GM23338 (cell line): ENCODE measurements at regions not wholly inside any gene's neighbourhood (a gene's known extent, or its start where the extent isn't known, plus 50 kb on each side); places are given as distances from the start of the nearest gene placed in this dataset.

ENCODE experiments used
- ATAC-seq: fragments of 200-7000 bp; cut with Tn5 transposase; 3 replicates; pipeline ENCODE4 v1.9.1; 2020
- DNase-seq: peaks from one replicate; pipeline ENCODE4 v3.0.0-alpha.2; 2015; ENCODE audit warnings: low spot score
- H2AFZ ChIP-seq: fragments of 200-600 bp; sonication (generic); 2 replicates; pipeline ENCODE4 v1.8.0; 2016; ENCODE audit warnings: antibody characterized with exemption, mild to moderate bottlenecking, moderate library complexity
- H3F3A ChIP-seq: fragments of 200-600 bp; sonication (generic); replicated peaks from 2 replicates; pipeline ENCODE4 v1.8.0; 2017; ENCODE audit warnings: antibody characterized with exemption, mixed run types, low read depth
- H3K27ac ChIP-seq: fragments of 200-600 bp; sonication (generic); 2 replicates; pipeline ENCODE4 v1.6.1; 2016; ENCODE audit warnings: low read depth
- H3K27me3 ChIP-seq: fragments of 200-600 bp; sonication (generic); 2 replicates; pipeline ENCODE4 v1.8.0; 2016; ENCODE audit warnings: mild to moderate bottlenecking, mixed run types, moderate library complexity; ENCODE audit not compliant: insufficient read depth
- H3K36me3 ChIP-seq: fragments of 200-600 bp; sonication (generic); 2 replicates; pipeline ENCODE4 v1.8.0; 2016; ENCODE audit warnings: mild to moderate bottlenecking; ENCODE audit not compliant: insufficient read depth
- H3K4me1 ChIP-seq: fragments of 200-600 bp; sonication (generic); 2 replicates; pipeline ENCODE4 v1.8.0; 2016; ENCODE audit warnings: mild to moderate bottlenecking, moderate library complexity; ENCODE audit not compliant: insufficient read depth
- H3K4me2 ChIP-seq: fragments of 200-600 bp; sonication (generic); 2 replicates; pipeline ENCODE4 v1.7.1; 2017; ENCODE audit warnings: mixed run types
- H3K4me3 ChIP-seq: fragments of 200-600 bp; sonication (generic); 2 replicates; pipeline ENCODE4 v1.6.1; 2016; ENCODE audit warnings: mixed run types
- H3K79me2 ChIP-seq: fragments of 200-600 bp; sonication (generic); replicated peaks from 2 replicates; pipeline ENCODE4 v1.8.0; 2017; ENCODE audit warnings: mild to moderate bottlenecking; ENCODE audit not compliant: insufficient read depth
- H3K9me2 ChIP-seq: fragments of 200-600 bp; sonication (generic); 2 replicates; pipeline ENCODE4 v1.8.0; 2017; ENCODE audit not compliant: insufficient read depth
- H4K20me1 ChIP-seq: fragments of 200-600 bp; sonication (generic); replicated peaks from 2 replicates; pipeline ENCODE4 v1.8.0; 2017; ENCODE audit warnings: mild to moderate bottlenecking; ENCODE audit not compliant: insufficient read depth
- H3K27ac Mint-ChIP-seq: 2 replicates; pipeline ENCODE4 v1.8.0; 2020; ENCODE audit warnings: inconsistent platforms, mild to moderate bottlenecking, moderate library complexity, mixed read lengths
- H3K27me3 Mint-ChIP-seq: 3 replicates; pipeline ENCODE4 v1.8.0; 2022; ENCODE audit warnings: low read depth, mild to moderate bottlenecking, moderate library complexity, mixed read lengths, inconsistent platforms; ENCODE audit not compliant: insufficient read depth, poor library complexity
- H3K36me3 Mint-ChIP-seq: 3 replicates; pipeline ENCODE4 v1.8.0; 2021; ENCODE audit warnings: low read depth, mild to moderate bottlenecking, inconsistent platforms, moderate library complexity, mixed read lengths
- H3K4me1 Mint-ChIP-seq: 3 replicates; pipeline ENCODE4 v1.8.0; 2020; ENCODE audit warnings: mild to moderate bottlenecking, inconsistent platforms, mixed read lengths
- H3K4me3 Mint-ChIP-seq: 3 replicates; pipeline ENCODE4 v1.8.0; 2021; ENCODE audit warnings: moderate library complexity, mild to moderate bottlenecking, inconsistent platforms, mixed read lengths
- H3K9me3 Mint-ChIP-seq: 3 replicates; pipeline ENCODE4 v1.8.0; 2020; ENCODE audit warnings: moderate library complexity, mild to moderate bottlenecking, inconsistent platforms, mixed read lengths
- CREB1 ChIP-seq: fragments of 250-450 bp; sonication (Bioruptor Pico); IDR thresholded peaks from 2 replicates; pipeline ENCODE4 v1.5.0; 2020; ENCODE audit warnings: low read depth, mild to moderate bottlenecking, moderate library complexity
- JUNB ChIP-seq: IDR thresholded peaks from one replicate; pipeline ENCODE4 v1.6.1; 2016; ENCODE audit warnings: antibody characterized with exemption; ENCODE audit not compliant: unreplicated experiment
- NANOG ChIP-seq: IDR thresholded peaks from 2 replicates; pipeline ENCODE4 v1.6.1; 2016; ENCODE audit warnings: antibody characterized with exemption, borderline replicate concordance
- ZNF114 ChIP-seq: fragments of 250-450 bp; sonication (Bioruptor Pico); IDR thresholded peaks from 2 replicates; pipeline ENCODE4 v1.5.0; 2020; ENCODE audit warnings: mild to moderate bottlenecking, moderate library complexity
- ZNF331 ChIP-seq: fragments of 250-450 bp; sonication (Bioruptor Pico); IDR thresholded peaks from 2 replicates; pipeline ENCODE4 v1.5.0; 2020; ENCODE audit warnings: low read depth, mild to moderate bottlenecking, moderate library complexity
- TF ChIP-seq, protein P1 (sequence below): fragments of 250-450 bp; sonication (Bioruptor Pico); IDR thresholded peaks from 2 replicates; pipeline ENCODE4 v1.5.0; 2020; ENCODE audit warnings: mild to moderate bottlenecking, moderate library complexity
- TF ChIP-seq, protein P2 (sequence below): IDR thresholded peaks from 2 replicates; pipeline ENCODE4 v1.6.1; 2016; ENCODE audit warnings: antibody characterized with exemption

DNA sequence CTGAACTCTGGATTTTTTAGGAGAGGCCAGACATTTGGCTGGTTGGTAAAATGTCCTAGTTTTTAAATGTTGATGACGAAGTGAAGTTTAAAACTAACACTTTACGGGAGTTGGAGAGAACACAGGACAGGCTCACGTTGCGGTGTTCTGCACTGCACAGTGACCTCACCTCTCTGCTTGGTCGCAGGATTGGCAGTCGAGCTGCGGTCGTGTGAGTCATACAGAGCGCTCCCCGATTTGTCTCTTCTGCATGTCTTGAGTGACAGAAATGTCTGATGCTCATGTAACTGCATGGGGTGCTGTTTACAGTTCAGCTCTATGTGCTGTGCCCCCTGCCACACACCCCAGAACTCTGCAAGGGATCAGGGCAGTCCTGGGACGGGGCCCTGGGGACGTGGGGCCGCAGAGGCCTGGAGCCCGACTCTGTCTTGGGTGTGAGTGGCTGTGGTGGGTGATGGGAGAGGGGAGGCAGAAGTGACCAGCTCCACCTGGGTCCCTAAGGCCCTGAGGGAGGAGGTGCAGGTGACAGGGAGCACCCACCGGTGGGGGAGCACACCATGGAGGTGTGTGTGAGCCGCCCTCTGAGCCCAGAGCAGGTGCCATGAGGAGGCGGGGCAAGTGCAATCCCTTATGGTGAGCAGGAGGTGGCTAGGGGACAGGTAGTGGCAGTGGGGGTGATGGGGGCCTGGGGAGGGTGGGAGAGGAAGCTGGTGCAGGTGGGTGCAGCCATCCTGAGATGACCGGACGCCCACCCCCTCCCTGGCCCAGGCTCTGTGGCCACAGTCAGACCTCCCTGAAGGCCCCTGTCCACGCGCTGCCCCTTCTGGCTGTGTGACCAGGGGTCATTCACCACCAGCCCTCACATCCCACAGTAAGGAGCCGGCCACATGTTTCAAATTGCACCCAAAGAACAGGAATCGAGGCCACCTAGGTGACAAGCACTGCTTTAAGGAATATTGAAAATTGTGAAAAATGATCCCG, 77.9 kb upstream of the ADRA2C start (continued):
- TF ChIP-seq, protein P1, sequence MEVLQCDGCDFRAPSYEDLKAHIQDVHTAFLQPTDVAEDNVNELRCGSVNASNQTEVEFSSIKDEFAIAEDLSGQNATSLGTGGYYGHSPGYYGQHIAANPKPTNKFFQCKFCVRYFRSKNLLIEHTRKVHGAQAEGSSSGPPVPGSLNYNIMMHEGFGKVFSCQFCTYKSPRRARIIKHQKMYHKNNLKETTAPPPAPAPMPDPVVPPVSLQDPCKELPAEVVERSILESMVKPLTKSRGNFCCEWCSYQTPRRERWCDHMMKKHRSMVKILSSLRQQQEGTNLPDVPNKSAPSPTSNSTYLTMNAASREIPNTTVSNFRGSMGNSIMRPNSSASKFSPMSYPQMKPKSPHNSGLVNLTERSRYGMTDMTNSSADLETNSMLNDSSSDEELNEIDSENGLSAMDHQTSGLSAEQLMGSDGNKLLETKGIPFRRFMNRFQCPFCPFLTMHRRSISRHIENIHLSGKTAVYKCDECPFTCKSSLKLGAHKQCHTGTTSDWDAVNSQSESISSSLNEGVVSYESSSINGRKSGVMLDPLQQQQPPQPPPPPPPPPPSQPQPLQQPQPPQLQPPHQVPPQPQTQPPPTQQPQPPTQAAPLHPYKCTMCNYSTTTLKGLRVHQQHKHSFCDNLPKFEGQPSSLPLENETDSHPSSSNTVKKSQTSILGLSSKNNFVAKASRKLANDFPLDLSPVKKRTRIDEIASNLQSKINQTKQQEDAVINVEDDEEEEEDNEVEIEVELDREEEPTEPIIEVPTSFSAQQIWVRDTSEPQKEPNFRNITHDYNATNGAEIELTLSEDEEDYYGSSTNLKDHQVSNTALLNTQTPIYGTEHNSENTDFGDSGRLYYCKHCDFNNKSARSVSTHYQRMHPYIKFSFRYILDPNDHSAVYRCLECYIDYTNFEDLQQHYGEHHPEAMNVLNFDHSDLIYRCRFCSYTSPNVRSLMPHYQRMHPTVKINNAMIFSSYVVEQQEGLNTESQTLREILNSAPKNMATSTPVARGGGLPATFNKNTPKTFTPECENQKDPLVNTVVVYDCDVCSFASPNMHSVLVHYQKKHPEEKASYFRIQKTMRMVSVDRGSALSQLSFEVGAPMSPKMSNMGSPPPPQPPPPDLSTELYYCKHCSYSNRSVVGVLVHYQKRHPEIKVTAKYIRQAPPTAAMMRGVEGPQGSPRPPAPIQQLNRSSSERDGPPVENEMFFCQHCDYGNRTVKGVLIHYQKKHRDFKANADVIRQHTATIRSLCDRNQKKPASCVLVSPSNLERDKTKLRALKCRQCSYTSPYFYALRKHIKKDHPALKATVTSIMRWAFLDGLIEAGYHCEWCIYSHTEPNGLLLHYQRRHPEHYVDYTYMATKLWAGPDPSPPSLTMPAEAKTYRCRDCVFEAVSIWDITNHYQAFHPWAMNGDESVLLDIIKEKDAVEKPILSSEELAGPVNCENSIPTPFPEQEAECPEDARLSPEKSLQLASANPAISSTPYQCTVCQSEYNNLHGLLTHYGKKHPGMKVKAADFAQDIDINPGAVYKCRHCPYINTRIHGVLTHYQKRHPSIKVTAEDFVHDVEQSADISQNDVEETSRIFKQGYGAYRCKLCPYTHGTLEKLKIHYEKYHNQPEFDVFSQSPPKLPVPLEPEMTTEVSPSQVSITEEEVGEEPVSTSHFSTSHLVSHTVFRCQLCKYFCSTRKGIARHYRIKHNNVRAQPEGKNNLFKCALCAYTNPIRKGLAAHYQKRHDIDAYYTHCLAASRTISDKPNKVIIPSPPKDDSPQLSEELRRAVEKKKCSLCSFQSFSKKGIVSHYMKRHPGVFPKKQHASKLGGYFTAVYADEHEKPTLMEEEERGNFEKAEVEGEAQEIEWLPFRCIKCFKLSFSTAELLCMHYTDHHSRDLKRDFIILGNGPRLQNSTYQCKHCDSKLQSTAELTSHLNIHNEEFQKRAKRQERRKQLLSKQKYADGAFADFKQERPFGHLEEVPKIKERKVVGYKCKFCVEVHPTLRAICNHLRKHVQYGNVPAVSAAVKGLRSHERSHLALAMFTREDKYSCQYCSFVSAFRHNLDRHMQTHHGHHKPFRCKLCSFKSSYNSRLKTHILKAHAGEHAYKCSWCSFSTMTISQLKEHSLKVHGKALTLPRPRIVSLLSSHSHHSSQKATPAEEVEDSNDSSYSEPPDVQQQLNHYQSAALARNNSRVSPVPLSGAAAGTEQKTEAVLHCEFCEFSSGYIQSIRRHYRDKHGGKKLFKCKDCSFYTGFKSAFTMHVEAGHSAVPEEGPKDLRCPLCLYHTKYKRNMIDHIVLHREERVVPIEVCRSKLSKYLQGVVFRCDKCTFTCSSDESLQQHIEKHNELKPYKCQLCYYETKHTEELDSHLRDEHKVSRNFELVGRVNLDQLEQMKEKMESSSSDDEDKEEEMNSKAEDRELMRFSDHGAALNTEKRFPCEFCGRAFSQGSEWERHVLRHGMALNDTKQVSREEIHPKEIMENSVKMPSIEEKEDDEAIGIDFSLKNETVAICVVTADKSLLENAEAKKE (CRISPR knock-in tag), result no peak
- no peak for TF ChIP-seq JUNB
- no peak for TF ChIP-seq CREB1
- TF ChIP-seq NANOG, result no peak
- TF ChIP-seq, protein P2, sequence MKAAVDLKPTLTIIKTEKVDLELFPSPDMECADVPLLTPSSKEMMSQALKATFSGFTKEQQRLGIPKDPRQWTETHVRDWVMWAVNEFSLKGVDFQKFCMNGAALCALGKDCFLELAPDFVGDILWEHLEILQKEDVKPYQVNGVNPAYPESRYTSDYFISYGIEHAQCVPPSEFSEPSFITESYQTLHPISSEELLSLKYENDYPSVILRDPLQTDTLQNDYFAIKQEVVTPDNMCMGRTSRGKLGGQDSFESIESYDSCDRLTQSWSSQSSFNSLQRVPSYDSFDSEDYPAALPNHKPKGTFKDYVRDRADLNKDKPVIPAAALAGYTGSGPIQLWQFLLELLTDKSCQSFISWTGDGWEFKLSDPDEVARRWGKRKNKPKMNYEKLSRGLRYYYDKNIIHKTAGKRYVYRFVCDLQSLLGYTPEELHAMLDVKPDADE, result no peak
- no peak for TF ChIP-seq ZNF114 (CRISPR knock-in tag)
- TF ChIP-seq ZNF331 (CRISPR knock-in tag), result no peak

DNA sequence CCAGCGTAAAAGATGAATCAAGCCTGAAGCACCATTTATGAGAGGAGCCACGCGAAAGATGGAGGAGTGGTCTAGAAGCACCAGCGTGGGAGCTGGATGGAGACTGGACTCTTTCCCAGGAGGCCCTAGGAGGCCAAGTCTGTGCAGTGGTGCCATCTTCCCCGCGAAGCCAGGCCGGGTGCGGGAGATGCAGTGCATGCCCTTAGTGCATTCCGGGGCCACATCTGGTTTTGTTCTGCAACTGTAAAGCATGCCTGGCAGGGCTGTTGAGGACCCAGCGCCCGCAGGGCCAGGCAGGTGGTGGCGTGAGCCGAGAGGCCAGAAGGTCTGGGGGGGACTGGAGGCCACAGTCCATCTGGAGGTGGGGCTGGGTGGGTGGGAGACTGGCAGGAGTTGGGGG, 78.6 kb upstream of the ADRA2C start:
- peaks cover 11% of the 10 kb centered on the region for H3K27me3 Mint-ChIP-seq
- H3K4me1 Mint-ChIP-seq, result no peaks in the 10 kb centered on the region
- Histone ChIP-seq H3K27me3 (no peaks in the 10 kb centered on the region), H3K79me2 (no peaks in the 10 kb centered on the region), H3F3A (no peaks in the 10 kb centered on the region), H3K9me2 (no peaks in the 10 kb centered on the region), H3K36me3 (no peaks in the 10 kb centered on the region), H3K4me3 (no peak overlapping the region), H4K20me1 (no peaks in the 10 kb centered on the region), H3K4me2 (no peak overlapping the region), H2AFZ (no peak overlapping the region), H3K4me1 (no peaks in the 10 kb centered on the region), H3K27ac (no peak overlapping the region)
- no peak for ATAC-seq
- no peak for DNase-seq
- H3K36me3 Mint-ChIP-seq, result no peaks in the 10 kb centered on the region
- peaks cover 3% of the 10 kb centered on the region; the same call in 1 of the 3 replicates for H3K9me3 Mint-ChIP-seq
- no peak overlapping the region for H3K4me3 Mint-ChIP-seq
- H3K27ac Mint-ChIP-seq, result no peak overlapping the region
- TF ChIP-seq ZNF114 (CRISPR knock-in tag) (no peak), ZNF331 (CRISPR knock-in tag) (no peak), CREB1 (no peak)
- TF ChIP-seq, protein P1 (CRISPR knock-in tag), result no peak
